OCI-LY7 (cell line): ENCODE measurements at regions not wholly inside any gene's neighbourhood (a gene's known extent, or its start where the extent isn't known, plus 50 kb on each side); places are given as distances from the start of the nearest gene placed in this dataset.

Source experiments
- BruUV-seq: library from RNA; stranded (reverse); fragments of 400-500 nt; replicated peaks from 2 replicates; lab custom pipeline; 2021; lab: Mats Ljungman, UMichigan
- CTCF ChIA-PET: fragments of 300-600 bp; sonication (Branson Sonifier 250); formaldehyde crosslinking; loops from one replicate; lab custom pipeline; 2022; ENCODE audit warnings: antibody characterized with exemption; ENCODE audit not compliant: unreplicated experiment; lab: Charles Lee
- POLR2A ChIA-PET: fragments of 300-600 bp; sonication (Branson Sonifier 250); formaldehyde crosslinking; loops from one replicate; lab custom pipeline; 2022; ENCODE audit warnings: antibody characterized with exemption; lab: Charles Lee
- DNase-seq: peaks from one replicate; pipeline ENCODE4 v3.0.0-alpha.2; 2015; ENCODE audit warnings: low spot score
- H2AFZ ChIP-seq: fragments of 200-600 bp; sonication (generic), shearing (Covaris generic); 2 replicates; pipeline ENCODE4 v1.6.1; 2014; ENCODE audit warnings: mild to moderate bottlenecking, antibody characterized with exemption, low read length, moderate library complexity
- H3K27ac ChIP-seq: fragments of 200-600 bp; sonication (generic); 2 replicates; pipeline ENCODE4 v1.5.1; 2014; ENCODE audit warnings: mixed run types, low read depth, mild to moderate bottlenecking, moderate library complexity, low read length, inconsistent platforms; ENCODE audit not compliant: poor library complexity, severe bottlenecking
- H3K36me3 ChIP-seq: fragments of 200-600 bp; sonication (generic); 2 replicates; pipeline ENCODE4 v1.6.1; 2014; ENCODE audit warnings: mild to moderate bottlenecking, antibody characterized with exemption, low read length, moderate library complexity, mixed read lengths; ENCODE audit not compliant: insufficient read depth
- H3K4me1 ChIP-seq: fragments of 200-600 bp; sonication (generic); 2 replicates; pipeline ENCODE4 v1.5.1; 2014; ENCODE audit warnings: mild to moderate bottlenecking, low read length; ENCODE audit not compliant: insufficient read depth, poor library complexity, severe bottlenecking
- H3K4me2 ChIP-seq: fragments of 200-600 bp; sonication (generic); 2 replicates; pipeline ENCODE4 v1.6.1; 2014; ENCODE audit warnings: mild to moderate bottlenecking, low read length
- H3K4me3 ChIP-seq: fragments of 200-600 bp; sonication (generic); 2 replicates; pipeline ENCODE4 v1.5.1; 2014; ENCODE audit warnings: mild to moderate bottlenecking, low read depth, low read length; ENCODE audit not compliant: poor library complexity, severe bottlenecking
- H3K79me2 ChIP-seq: fragments of 200-600 bp; sonication (generic); 2 replicates; pipeline ENCODE4 v1.6.1; 2016; ENCODE audit warnings: low read depth, mild to moderate bottlenecking, low read length, moderate library complexity, mixed read lengths; ENCODE audit not compliant: insufficient read depth
- H3K9me2 ChIP-seq: fragments of 200-600 bp; sonication (generic); 2 replicates; pipeline ENCODE4 v1.6.1; 2016; ENCODE audit warnings: mild to moderate bottlenecking, low read length, mixed read lengths; ENCODE audit not compliant: insufficient read depth
- H3K9me3 ChIP-seq: fragments of 200-600 bp; sonication (generic); 2 replicates; pipeline ENCODE4 v1.6.1; 2014; ENCODE audit warnings: mild to moderate bottlenecking, mixed run types, low read length, mixed read lengths
- H4K20me1 ChIP-seq: fragments of 200-600 bp; sonication (generic); 2 replicates; pipeline ENCODE4 v1.6.1; 2014; ENCODE audit warnings: mild to moderate bottlenecking, antibody characterized with exemption, low read length, moderate library complexity, mixed read lengths; ENCODE audit not compliant: insufficient read depth
- CTCF ChIP-seq: fragments of 200-600 bp; sonication (generic); conservative IDR thresholded peaks from 2 replicates; pipeline ENCODE4 v1.5.1; 2014; ENCODE audit warnings: mild to moderate bottlenecking, antibody characterized with exemption, low read length, moderate library complexity, mixed read lengths
- EZH2phosphoT487 ChIP-seq: fragments of 200-600 bp; sonication (generic); IDR thresholded peaks from 2 replicates; pipeline ENCODE4 v1.6.1; 2018; ENCODE audit warnings: low read depth, borderline replicate concordance, mild to moderate bottlenecking, mixed run types, antibody characterized with exemption, low read length, moderate library complexity, mixed read lengths
- intact Hi-C: fragments of 100-400 bp; cut with micrococcal nuclease; formaldehyde crosslinking; loops from one replicate; pipeline ENCODE4 v1.10.0; 2022; ENCODE audit not compliant: unreplicated experiment

DNA sequence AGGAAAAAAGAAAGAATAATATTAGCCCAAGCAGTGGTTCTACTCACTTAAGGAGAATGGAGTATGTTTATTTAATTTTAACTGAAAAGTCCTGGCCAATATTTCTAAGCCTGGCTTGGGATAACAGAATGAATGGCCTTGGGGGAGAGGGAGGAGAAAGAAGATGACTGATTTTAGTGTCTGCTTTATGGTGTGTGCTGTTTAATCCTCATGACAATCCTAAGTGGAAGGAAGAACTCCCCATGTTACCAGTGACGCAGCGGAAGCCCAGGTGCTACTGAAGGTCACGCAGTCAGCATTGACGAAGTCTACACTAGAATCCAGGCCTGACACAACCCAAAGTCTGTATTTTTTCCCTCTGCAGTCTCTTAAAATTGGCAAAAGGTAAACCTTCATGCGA is 50.5 kb downstream of the PALM2AKAP2 start:
- DNase-seq: no peak
- Histone ChIP-seq H3K79me2 (no peaks in the 10 kb centered on the region), H3K4me2 (no peak overlapping the region), H3K4me1 (no peaks in the 10 kb centered on the region), H3K36me3 (no peaks in the 10 kb centered on the region), H2AFZ (no peak overlapping the region), H3K4me3 (no peak overlapping the region), H3K9me3 (no peaks in the 10 kb centered on the region), H4K20me1 (no peaks in the 10 kb centered on the region), H3K27ac (no peak overlapping the region), H3K9me2 (no peaks in the 10 kb centered on the region)
- ChIA-PET POLR2A (no interaction called here), CTCF (no interaction called here)
- no TSS peak for BruUV-seq
- intact Hi-C loops: no loop called here
- TF ChIP-seq EZH2phosphoT487: no peak

DNA sequence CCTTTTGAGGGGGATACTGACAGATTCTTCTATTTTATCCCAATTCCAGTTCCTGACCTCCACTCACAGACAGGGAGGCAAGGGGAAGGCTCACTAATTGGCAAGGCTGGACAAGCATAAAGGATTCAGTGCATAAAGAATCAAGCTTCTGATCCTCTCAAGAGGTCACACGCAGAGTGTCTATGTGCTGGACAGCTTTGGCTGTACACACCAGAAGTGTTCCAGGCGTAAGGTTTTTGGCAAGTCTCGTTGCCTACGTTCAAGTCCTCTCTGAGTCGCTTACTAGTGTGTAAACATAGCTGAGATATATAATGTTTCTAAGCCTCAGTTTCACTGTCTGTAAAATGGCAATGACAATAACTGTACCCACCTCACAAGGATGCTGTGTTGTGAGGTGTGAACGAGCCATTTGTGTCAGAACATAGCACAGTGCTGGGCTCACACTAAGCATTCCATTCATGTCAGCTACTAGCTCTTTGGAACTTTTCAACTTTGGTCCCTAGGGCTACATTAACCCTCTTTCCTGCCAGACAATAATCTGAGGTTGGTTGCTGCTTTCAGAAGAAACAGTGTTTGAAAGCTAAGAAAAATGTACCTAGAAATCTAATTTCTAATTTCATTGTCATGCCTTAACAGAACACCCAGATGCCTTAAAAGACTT is 52.1 kb downstream of the PALM2AKAP2 start:
- no peak for TF ChIP-seq EZH2phosphoT487
- no peak for TF ChIP-seq CTCF
- no peak overlapping the region for H3K27ac ChIP-seq
- H3K4me2 ChIP-seq: no peak overlapping the region
- no peaks in the 10 kb centered on the region for H3K36me3 ChIP-seq
- POLR2A ChIA-PET: no interaction called here
- H3K4me1 ChIP-seq: no peaks in the 10 kb centered on the region
- H2AFZ ChIP-seq: no peak overlapping the region
- no peak overlapping the region for H3K4me3 ChIP-seq
- intact Hi-C loops: no loop called here
- CTCF ChIA-PET: interaction anchor here (0.6 kb wide), 1 partner anchor 292 kb away, joined by 3 read pairs; no protein-coding TSS in a partner anchor
- no peaks in the 10 kb centered on the region for H4K20me1 ChIP-seq
- no TSS peak for BruUV-seq
- no peaks in the 10 kb centered on the region for H3K79me2 ChIP-seq
- no peaks in the 10 kb centered on the region for H3K9me3 ChIP-seq
- DNase-seq: no peak
- H3K9me2 ChIP-seq: no peaks in the 10 kb centered on the region

- Histone ChIP-seq H3K79me2 (no peaks in the 10 kb centered on the region), H2AFZ (no peak overlapping the region), H3K4me2 (no peak overlapping the region), H3K9me3 (no peaks in the 10 kb centered on the region), H3K9me2 (no peaks in the 10 kb centered on the region), H4K20me1 (no peaks in the 10 kb centered on the region), H3K27ac (no peak overlapping the region), H3K4me3 (no peak overlapping the region), H3K4me1 (no peaks in the 10 kb centered on the region), H3K36me3 (no peaks in the 10 kb centered on the region)
- BruUV-seq: no TSS peak
- intact Hi-C loops: no loop called here
- CTCF ChIA-PET: no interaction called here
- no peak for DNase-seq
- POLR2A ChIA-PET: no interaction called here
- TF ChIP-seq CTCF: no peak
Observed at GRCh38 chr9:109834855-109835254, 54.9 kb downstream of the PALM2AKAP2 start.
